ENCODE measurements at regions not wholly inside any gene's neighbourhood (a gene's known extent, or its start where the extent isn't known, plus 50 kb on each side); places are given as distances from the start of the nearest gene placed in this dataset.

- Mint-ChIP-seq H3K9me3 (peaks cover 3% of the 10 kb centered on the region), H3K36me3 (no peaks in the 10 kb centered on the region), H3K27me3 (no peaks in the 10 kb centered on the region), H3K4me1 (no peaks in the 10 kb centered on the region), H3K27ac (no peak overlapping the region), H3K4me3 (no peak overlapping the region)
- ATAC-seq = peak; percentile 47
Measured at GRCh38 chr5:74300808-74301389, 339.6 kb downstream of the ENC1 start.

GRCh38 chr5:74299833-74300232 lies 340.7 kb downstream of the ENC1 start:
- Mint-ChIP-seq H3K9me3 (peaks cover 3% of the 10 kb centered on the region), H3K36me3 (no peaks in the 10 kb centered on the region), H3K27ac (no peak overlapping the region), H3K4me3 (no peak overlapping the region), H3K4me1 (no peaks in the 10 kb centered on the region), H3K27me3 (no peaks in the 10 kb centered on the region)
- no peak for ATAC-seq

GRCh38 chr5:74296685-74297408 lies 343.7 kb downstream of the ENC1 start:
- H3K36me3 Mint-ChIP-seq = no peaks in the 10 kb centered on the region
- no peak overlapping the region for H3K27ac Mint-ChIP-seq
- no peaks in the 10 kb centered on the region for H3K27me3 Mint-ChIP-seq
- ATAC-seq = no peak
- no peak overlapping the region for H3K4me3 Mint-ChIP-seq
- peaks cover 3% of the 10 kb centered on the region for H3K9me3 Mint-ChIP-seq
- no peaks in the 10 kb centered on the region for H3K4me1 Mint-ChIP-seq

DNA sequence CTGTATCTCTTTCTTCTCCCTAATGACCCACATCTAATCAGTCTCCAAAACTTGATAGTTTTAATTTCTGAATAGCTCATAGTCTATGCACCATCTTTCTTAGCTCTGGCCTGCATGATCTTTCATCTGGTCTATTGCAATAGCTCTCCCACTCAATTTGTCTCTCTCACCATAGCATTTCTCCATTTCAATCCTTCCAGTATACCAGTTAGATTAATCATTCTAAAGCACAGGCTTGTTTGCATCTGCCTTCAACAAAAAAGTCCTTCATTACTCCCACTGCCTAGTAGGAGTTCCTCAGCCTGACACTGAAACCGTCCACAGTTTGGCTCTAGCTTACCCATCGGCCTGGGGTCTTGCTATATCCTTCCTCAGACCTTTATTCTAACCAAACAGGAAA lies 344.9 kb downstream of the ENC1 start:
- Mint-ChIP-seq H3K27ac (no peak overlapping the region), H3K27me3 (no peaks in the 10 kb centered on the region), H3K4me1 (no peaks in the 10 kb centered on the region), H3K4me3 (no peak overlapping the region), H3K36me3 (no peaks in the 10 kb centered on the region), H3K9me3 (no peaks in the 10 kb centered on the region)
- ATAC-seq = no peak

GRCh38 chr5:74295141-74295540 lies 345.4 kb downstream of the ENC1 start:
- ATAC-seq = no peak
- H3K9me3 Mint-ChIP-seq = no peaks in the 10 kb centered on the region
- H3K4me1 Mint-ChIP-seq = no peaks in the 10 kb centered on the region
- H3K27ac Mint-ChIP-seq = no peak overlapping the region
- H3K4me3 Mint-ChIP-seq = no peak overlapping the region
- no peaks in the 10 kb centered on the region for H3K27me3 Mint-ChIP-seq
- H3K36me3 Mint-ChIP-seq = no peaks in the 10 kb centered on the region

DNA sequence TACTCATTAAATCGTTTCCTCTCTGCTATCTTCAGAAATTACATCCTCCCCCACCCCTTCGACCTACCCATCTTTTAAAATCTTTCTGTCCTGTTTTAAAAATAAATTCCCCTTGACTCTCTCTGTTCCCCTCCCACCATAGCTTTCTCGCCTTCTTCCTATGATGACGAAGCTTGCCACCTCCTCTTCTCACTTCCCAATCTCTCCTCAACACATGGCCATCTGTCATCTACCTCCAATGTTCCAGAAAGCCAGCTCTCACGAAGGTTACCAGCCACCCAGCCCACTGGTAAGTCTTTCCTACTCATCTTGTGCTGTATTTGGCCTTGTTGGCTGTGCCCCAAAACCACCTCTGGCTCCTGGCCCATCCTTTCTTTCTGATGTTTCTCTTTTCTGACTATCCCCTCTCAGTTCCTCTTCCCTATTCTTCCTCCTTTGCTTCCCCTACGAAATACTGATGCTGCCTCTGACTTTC lies 346.3 kb downstream of the ENC1 start:
- H3K9me3 Mint-ChIP-seq = no peaks in the 10 kb centered on the region
- H3K4me3 Mint-ChIP-seq = no peak overlapping the region
- H3K27ac Mint-ChIP-seq = no peak overlapping the region
- ATAC-seq = peak; percentile 89
- no peaks in the 10 kb centered on the region for H3K36me3 Mint-ChIP-seq
- H3K27me3 Mint-ChIP-seq = no peaks in the 10 kb centered on the region
- H3K4me1 Mint-ChIP-seq = no peaks in the 10 kb centered on the region

DNA sequence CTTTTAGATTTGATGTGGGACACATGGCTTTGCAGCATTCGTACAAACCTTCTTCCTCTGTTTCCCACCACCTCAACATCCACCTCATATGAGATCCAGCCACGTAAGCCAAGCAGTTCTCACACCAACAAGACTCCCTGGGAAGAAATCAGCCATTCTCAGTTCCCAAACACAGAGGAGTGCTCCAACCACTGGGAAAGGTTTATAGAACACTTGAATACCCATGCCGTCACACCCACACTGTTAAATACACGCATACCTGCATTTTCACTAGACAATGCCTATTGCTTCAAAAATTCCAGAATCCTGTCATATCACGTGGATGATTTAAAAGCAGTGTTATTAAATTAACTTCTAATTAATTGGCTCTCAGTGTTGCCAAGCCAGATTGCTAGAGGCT lies 347.3 kb downstream of the ENC1 start:
- ATAC-seq = no peak
- Mint-ChIP-seq H3K36me3 (no peaks in the 10 kb centered on the region), H3K27ac (no peak overlapping the region), H3K4me3 (no peak overlapping the region), H3K27me3 (peaks cover 2% of the 10 kb centered on the region), H3K9me3 (no peaks in the 10 kb centered on the region), H3K4me1 (no peaks in the 10 kb centered on the region)

GRCh38 chr5:74290634-74291241 lies 349.8 kb downstream of the ENC1 start:
- Mint-ChIP-seq H3K27me3 (peaks cover 9% of the 10 kb centered on the region), H3K27ac (no peak overlapping the region), H3K9me3 (no peaks in the 10 kb centered on the region), H3K4me1 (no peaks in the 10 kb centered on the region), H3K4me3 (no peak overlapping the region), H3K36me3 (no peaks in the 10 kb centered on the region)
- no peak for ATAC-seq

- Mint-ChIP-seq H3K9me3 (no peaks in the 10 kb centered on the region), H3K4me3 (no peak overlapping the region), H3K36me3 (no peaks in the 10 kb centered on the region), H3K4me1 (no peaks in the 10 kb centered on the region), H3K27ac (no peak overlapping the region), H3K27me3 (peaks cover 11% of the 10 kb centered on the region)
- ATAC-seq = no peak
Measured at GRCh38 chr5:74289691-74290090, 350.8 kb downstream of the ENC1 start.

GRCh38 chr5:74289238-74289637 lies 351.3 kb downstream of the ENC1 start:
- Mint-ChIP-seq H3K27me3 (peaks cover 16% of the 10 kb centered on the region), H3K9me3 (no peaks in the 10 kb centered on the region), H3K4me3 (no peak overlapping the region), H3K4me1 (no peaks in the 10 kb centered on the region), H3K27ac (no peak overlapping the region), H3K36me3 (no peaks in the 10 kb centered on the region)
- ATAC-seq = no peak

DNA sequence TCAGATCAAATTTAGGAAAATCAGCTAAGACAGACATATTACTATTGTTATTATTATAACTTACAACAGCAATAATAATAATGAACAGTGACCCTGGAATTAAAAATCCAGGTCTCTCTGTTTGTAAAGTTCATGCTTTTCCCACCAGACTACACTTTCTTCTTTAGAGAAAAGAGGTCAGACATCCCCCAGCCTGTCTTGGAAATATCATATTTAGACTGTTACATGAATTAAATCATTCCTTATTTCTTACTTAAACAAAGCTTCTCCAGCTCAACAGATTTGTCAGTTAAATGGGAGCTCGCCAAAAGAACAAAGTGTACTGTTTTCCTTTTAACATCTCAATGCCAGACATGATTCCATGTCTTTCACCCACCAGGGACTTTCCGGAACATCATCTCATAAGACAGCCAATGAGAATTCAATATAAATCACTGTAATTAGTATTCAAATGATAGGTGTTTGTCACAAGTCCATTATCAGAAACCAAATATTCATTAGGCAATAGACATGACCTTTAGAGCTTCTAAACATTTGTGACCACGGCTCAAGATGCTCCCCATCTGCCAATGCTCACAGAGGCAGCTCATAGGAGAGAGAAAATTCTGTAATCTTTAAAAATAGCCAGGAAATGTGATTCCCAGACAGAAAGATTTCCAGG lies 351.9 kb downstream of the ENC1 start:
- Mint-ChIP-seq H3K9me3 (no peaks in the 10 kb centered on the region), H3K27me3 (peaks cover 19% of the 10 kb centered on the region), H3K27ac (no peak overlapping the region), H3K36me3 (no peaks in the 10 kb centered on the region), H3K4me3 (no peak overlapping the region), H3K4me1 (no peaks in the 10 kb centered on the region)
- ATAC-seq = no peak

- Mint-ChIP-seq H3K27me3 (peaks cover 19% of the 10 kb centered on the region), H3K9me3 (no peaks in the 10 kb centered on the region), H3K36me3 (no peaks in the 10 kb centered on the region), H3K4me3 (no peak overlapping the region), H3K27ac (no peak overlapping the region), H3K4me1 (no peaks in the 10 kb centered on the region)
- ATAC-seq = no peak
Measured at GRCh38 chr5:74288038-74288437, 352.5 kb downstream of the ENC1 start.

DNA sequence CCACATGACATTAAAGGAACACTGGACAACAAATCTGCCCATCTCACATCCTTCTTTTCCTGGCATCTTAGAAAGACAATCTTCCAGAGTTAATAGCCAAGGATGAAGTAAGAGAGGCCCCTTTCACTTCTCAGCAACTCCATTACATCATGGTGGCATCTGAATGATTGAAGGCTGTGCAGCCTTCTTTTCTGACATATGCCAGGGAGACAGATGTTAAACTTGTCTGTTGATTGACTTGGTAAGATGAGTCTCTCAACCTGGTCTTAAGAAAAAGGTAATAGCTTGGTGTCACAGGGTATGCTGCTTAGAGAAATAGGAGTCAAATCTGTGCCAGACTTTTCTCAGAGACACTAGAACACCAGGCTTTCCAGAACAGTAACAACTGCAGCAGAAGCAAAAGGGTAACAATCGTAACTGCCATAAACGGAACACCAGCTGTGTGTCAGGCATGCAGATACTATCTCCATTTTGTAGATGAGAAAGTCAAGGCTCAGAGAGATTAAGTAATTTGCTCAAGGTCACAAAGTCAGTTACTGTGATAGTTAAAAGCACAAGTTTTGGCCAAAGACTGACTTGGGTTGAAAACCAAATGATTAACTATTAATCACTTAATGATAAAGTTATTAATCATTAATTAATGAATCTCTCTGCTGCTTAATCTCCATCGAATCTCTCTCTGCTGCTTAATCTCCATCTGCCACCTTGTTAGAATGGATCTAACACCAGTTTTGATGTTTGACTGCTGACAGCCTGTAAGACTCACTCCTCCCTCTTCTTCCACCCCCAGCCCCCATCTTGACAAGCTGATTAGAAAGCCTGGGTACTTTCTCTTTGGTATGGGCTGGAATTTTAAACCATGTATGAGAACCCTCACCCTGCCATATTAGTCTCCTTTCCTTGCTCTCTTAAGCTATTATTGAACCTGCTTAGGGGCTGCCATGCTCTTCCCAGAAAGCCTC lies 353.5 kb downstream of the ENC1 start:
- Mint-ChIP-seq H3K27me3 (peaks cover 19% of the 10 kb centered on the region), H3K4me1 (no peaks in the 10 kb centered on the region), H3K4me3 (no peak overlapping the region), H3K27ac (no peak overlapping the region), H3K36me3 (no peaks in the 10 kb centered on the region), H3K9me3 (no peaks in the 10 kb centered on the region)
- no peak for ATAC-seq

DNA sequence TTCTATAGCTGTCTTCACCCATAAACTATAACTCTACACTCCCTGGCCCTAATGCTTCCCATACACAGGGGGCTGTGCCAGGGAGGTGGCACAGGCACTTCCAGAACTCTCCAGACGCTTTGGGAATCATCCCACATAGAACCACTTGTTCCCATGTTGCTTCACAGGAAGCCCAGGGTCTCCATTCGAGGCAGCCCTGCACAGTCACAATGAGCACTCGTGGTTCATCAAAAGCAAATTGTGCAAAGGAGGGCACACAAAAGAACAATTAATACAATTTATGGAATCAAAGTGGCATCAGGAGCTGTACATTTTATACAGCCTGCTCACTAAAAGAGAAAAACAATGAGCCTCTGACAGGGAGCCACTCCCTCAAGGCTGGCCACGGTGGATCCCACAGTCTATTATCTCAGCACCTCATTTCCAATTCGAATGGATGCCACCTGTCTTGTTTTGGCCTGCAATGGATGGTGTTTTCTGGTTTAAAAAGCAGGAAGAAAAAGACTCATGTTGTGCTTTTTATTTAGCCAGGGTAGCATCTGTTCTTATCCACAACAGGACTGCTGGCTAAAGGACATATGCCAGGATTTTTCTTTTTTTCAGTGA lies 354.8 kb downstream of the ENC1 start:
- Mint-ChIP-seq H3K36me3 (no peaks in the 10 kb centered on the region), H3K4me1 (no peaks in the 10 kb centered on the region), H3K4me3 (no peak overlapping the region), H3K27ac (no peak overlapping the region), H3K27me3 (peaks cover 19% of the 10 kb centered on the region), H3K9me3 (no peaks in the 10 kb centered on the region)
- no peak for ATAC-seq

Data from stimulated activated memory B cell treated with anti-CD40 and anti-IgM and Interleukin-4, amounts not matched to agents 10 μg/mL and 1 μg/mL and 100 μg/mL, for 72 hours (primary cell).